Glutamatergic neuron (in vitro differentiated cells): ENCODE measurements at regions not wholly inside any gene's neighbourhood (a gene's known extent, or its start where the extent isn't known, plus 50 kb on each side); places are given as distances from the start of the nearest gene placed in this dataset.

Source experiments
- DNase-seq: peaks from one replicate; pipeline ENCODE4 v3.0.0; 2022
- H3K27ac Mint-ChIP-seq: one replicate; pipeline ENCODE4 v1.8.0; 2020; ENCODE audit warnings: mild to moderate bottlenecking, mixed read lengths, inconsistent platforms; ENCODE audit not compliant: unreplicated experiment
- H3K27me3 Mint-ChIP-seq: one replicate; pipeline ENCODE4 v1.8.0; 2020; ENCODE audit warnings: mild to moderate bottlenecking, moderate library complexity, mixed read lengths, inconsistent platforms; ENCODE audit not compliant: unreplicated experiment
- H3K36me3 Mint-ChIP-seq: one replicate; pipeline ENCODE4 v1.8.0; 2020; ENCODE audit warnings: mild to moderate bottlenecking, mixed read lengths, inconsistent platforms; ENCODE audit not compliant: unreplicated experiment
- H3K4me1 Mint-ChIP-seq: one replicate; pipeline ENCODE4 v1.8.0; 2020; ENCODE audit warnings: mild to moderate bottlenecking, low read depth, mixed read lengths, inconsistent platforms; ENCODE audit not compliant: unreplicated experiment
- H3K4me3 Mint-ChIP-seq: one replicate; pipeline ENCODE4 v1.8.0; 2020; ENCODE audit warnings: mild to moderate bottlenecking, mixed read lengths, inconsistent platforms; ENCODE audit not compliant: unreplicated experiment
- H3K9me3 Mint-ChIP-seq: one replicate; pipeline ENCODE4 v1.8.0; 2020; ENCODE audit warnings: mild to moderate bottlenecking, moderate library complexity, mixed read lengths, inconsistent platforms; ENCODE audit not compliant: unreplicated experiment
- CTCF ChIP-seq: fragments of 200-600 bp; sonication (generic); IDR thresholded peaks from one replicate; pipeline ENCODE4 v1.5.0; 2021; ENCODE audit not compliant: partially characterized antibody, unreplicated experiment

GRCh38 chr4:141459020-141459419, 177.4 kb upstream of the IL15 start:
- Mint-ChIP-seq H3K4me3 (no peak overlapping the region), H3K36me3 (no peaks in the 10 kb centered on the region), H3K9me3 (no peaks in the 10 kb centered on the region), H3K4me1 (no peaks in the 10 kb centered on the region), H3K27ac (no peak overlapping the region), H3K27me3 (no peaks in the 10 kb centered on the region)
- TF ChIP-seq CTCF: no peak
- DNase-seq: no peak

- Mint-ChIP-seq H3K27ac (no peak overlapping the region), H3K36me3 (no peaks in the 10 kb centered on the region), H3K9me3 (no peaks in the 10 kb centered on the region), H3K27me3 (no peaks in the 10 kb centered on the region), H3K4me1 (no peaks in the 10 kb centered on the region), H3K4me3 (no peak overlapping the region)
- no peak for DNase-seq
- no peak for TF ChIP-seq CTCF
These were observed 174.0 kb upstream of the IL15 start for GRCh38 chr4:141462361-141462760.

- no peak overlapping the region for H3K4me3 Mint-ChIP-seq
- no peaks in the 10 kb centered on the region for H3K9me3 Mint-ChIP-seq
- H3K27me3 Mint-ChIP-seq: no peaks in the 10 kb centered on the region
- H3K4me1 Mint-ChIP-seq: no peaks in the 10 kb centered on the region
- H3K27ac Mint-ChIP-seq: no peak overlapping the region
- no peaks in the 10 kb centered on the region for H3K36me3 Mint-ChIP-seq
- no peak for DNase-seq
- TF ChIP-seq CTCF: no peak
These were observed 172.7 kb upstream of the IL15 start for GRCh38 chr4:141463678-141464077.

GRCh38 chr4:141464366-141464765, 172.0 kb upstream of the IL15 start:
- Mint-ChIP-seq H3K36me3 (no peaks in the 10 kb centered on the region), H3K4me1 (no peaks in the 10 kb centered on the region), H3K9me3 (no peaks in the 10 kb centered on the region), H3K4me3 (no peak overlapping the region), H3K27me3 (no peaks in the 10 kb centered on the region), H3K27ac (no peak overlapping the region)
- no peak for DNase-seq
- no peak for TF ChIP-seq CTCF

- Mint-ChIP-seq H3K27ac (no peak overlapping the region), H3K27me3 (no peaks in the 10 kb centered on the region), H3K4me1 (no peaks in the 10 kb centered on the region), H3K36me3 (no peaks in the 10 kb centered on the region), H3K4me3 (no peak overlapping the region), H3K9me3 (no peaks in the 10 kb centered on the region)
- no peak for DNase-seq
- TF ChIP-seq CTCF: no peak
These were observed 171.2 kb upstream of the IL15 start for GRCh38 chr4:141465171-141465570.
